Left ventricle myocardium inferior (tissue), 1 donor: ENCODE measurements at regions not wholly inside any gene's neighbourhood (a gene's known extent, or its start where the extent isn't known, plus 50 kb on each side); places are given as distances from the start of the nearest gene placed in this dataset.
"Not testable (repeated sequence)": the region's sequence is repeated elsewhere in the genome, so short reads cannot be mapped to it uniquely, and the experiment has no call there.

ENCODE experiments used
- DNase-seq: peaks from one replicate; pipeline ENCODE4 v3.0.0-alpha.2; 2020
- H3K27ac ChIP-seq: fragments of 200-600 bp; replicated peaks from 2 replicates; pipeline ENCODE4 v1.8.0; 2021
- H3K27me3 ChIP-seq: fragments of 200-600 bp; 2 replicates; pipeline ENCODE4 v1.8.0; 2021; ENCODE audit warnings: low read depth
- H3K36me3 ChIP-seq: fragments of 200-600 bp; 2 replicates; pipeline ENCODE4 v1.8.0; 2021
- H3K4me1 ChIP-seq: fragments of 200-600 bp; 2 replicates; pipeline ENCODE4 v1.8.0; 2021
- H3K4me3 ChIP-seq: fragments of 200-600 bp; 2 replicates; pipeline ENCODE4 v1.8.0; 2021; ENCODE audit warnings: mild to moderate bottlenecking, moderate library complexity
- H3K9me3 ChIP-seq: fragments of 200-600 bp; replicated peaks from 2 replicates; pipeline ENCODE4 v1.8.0; 2021
- CTCF ChIP-seq: fragments of 200-600 bp; IDR thresholded peaks from 2 replicates; pipeline ENCODE4 v1.8.0; 2021; ENCODE audit warnings: antibody characterized with exemption, mild to moderate bottlenecking, borderline replicate concordance
- intact Hi-C: fragments of 100-400 bp; cut with micrococcal nuclease; formaldehyde crosslinking; loops from one replicate; pipeline ENCODE4 v1.11.0; 2022
- donor health status: DM: no; HTN: yes; CAD: no; lungs with severe emphysema.

- Histone ChIP-seq H3K36me3 (no peaks in the 10 kb centered on the region), H3K27me3 (no peaks in the 10 kb centered on the region), H3K4me3 (no peak overlapping the region), H3K4me1 (no peaks in the 10 kb centered on the region), H3K27ac (no peak overlapping the region), H3K9me3 (peaks cover 5% of the 10 kb centered on the region)
- no peak for DNase-seq
- intact Hi-C loops: no loop called here
- no peak for TF ChIP-seq CTCF
Measured at GRCh38 chr3:173301647-173302046, 95.9 kb upstream of the NLGN1 start.

GRCh38 chr3:173289072-173289471 is 108.5 kb upstream of the NLGN1 start:
- H3K36me3 ChIP-seq: no peaks in the 10 kb centered on the region
- no peak for DNase-seq
- no peaks in the 10 kb centered on the region for H3K4me1 ChIP-seq
- no peak overlapping the region for H3K27ac ChIP-seq
- no peaks in the 10 kb centered on the region for H3K27me3 ChIP-seq
- no peak for TF ChIP-seq CTCF
- intact Hi-C loops: no loop called here
- peaks cover 21% of the 10 kb centered on the region for H3K9me3 ChIP-seq
- no peak overlapping the region for H3K4me3 ChIP-seq

- Histone ChIP-seq H3K9me3 (peaks cover 21% of the 10 kb centered on the region), H3K36me3 (no peaks in the 10 kb centered on the region), H3K27ac (no peak overlapping the region), H3K27me3 (no peaks in the 10 kb centered on the region), H3K4me3 (no peak overlapping the region), H3K4me1 (no peaks in the 10 kb centered on the region)
- intact Hi-C loops: no loop called here
- no peak for TF ChIP-seq CTCF
- no peak for DNase-seq
Measured at GRCh38 chr3:173287361-173287760, 110.2 kb upstream of the NLGN1 start.

DNA sequence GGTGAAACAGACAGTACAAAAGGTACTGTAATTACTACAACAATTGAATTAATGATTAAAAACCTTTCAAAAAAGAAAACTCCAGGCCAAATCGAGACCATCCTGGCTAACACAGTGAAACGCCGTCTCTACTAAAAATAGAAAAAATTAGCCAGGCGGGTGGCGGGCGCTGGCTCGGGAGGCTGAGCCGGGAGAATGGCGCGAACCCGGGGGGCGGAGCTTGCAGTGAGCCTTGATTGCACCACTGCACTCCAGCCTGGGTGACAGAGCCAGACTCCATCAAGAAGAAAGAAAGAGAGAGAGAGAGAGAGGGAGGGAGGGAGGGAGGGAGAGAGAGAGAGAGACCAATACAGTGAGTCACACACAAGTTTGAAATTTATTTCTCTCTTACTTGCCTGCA is 111.0 kb upstream of the NLGN1 start:
- H3K27me3 ChIP-seq, H3K4me3 ChIP-seq, intact Hi-C loops, H3K27ac ChIP-seq, H3K4me1 ChIP-seq, DNase-seq, H3K36me3 ChIP-seq: not testable (repeated sequence)
- H3K9me3 ChIP-seq: peaks cover 21% of the 10 kb centered on the region

DNA sequence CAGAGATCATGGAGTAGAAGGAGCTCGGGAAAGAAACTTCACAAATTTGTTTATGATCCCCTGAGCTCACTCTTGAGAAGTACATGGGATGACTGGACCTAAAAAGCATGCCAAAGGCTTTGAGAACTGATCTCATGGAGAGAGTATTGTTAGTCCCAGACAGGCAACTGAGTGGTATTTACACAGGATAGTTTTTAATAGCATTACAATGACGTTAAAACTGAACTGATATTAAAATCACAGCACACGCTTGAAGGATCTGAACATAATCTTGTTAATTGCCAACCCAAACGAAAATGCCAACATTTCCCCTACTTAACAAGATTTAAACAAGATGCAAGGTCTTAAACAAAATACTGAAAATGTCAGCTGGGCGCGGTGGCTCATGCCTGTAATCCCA is 113.2 kb upstream of the NLGN1 start:
- Histone ChIP-seq H3K27ac (no peak overlapping the region), H3K9me3 (peaks cover 21% of the 10 kb centered on the region), H3K36me3 (no peaks in the 10 kb centered on the region), H3K4me1 (no peaks in the 10 kb centered on the region), H3K4me3 (no peak overlapping the region), H3K27me3 (no peaks in the 10 kb centered on the region)
- no peak for DNase-seq
- intact Hi-C loops: no loop called here
- TF ChIP-seq CTCF: no peak

DNA sequence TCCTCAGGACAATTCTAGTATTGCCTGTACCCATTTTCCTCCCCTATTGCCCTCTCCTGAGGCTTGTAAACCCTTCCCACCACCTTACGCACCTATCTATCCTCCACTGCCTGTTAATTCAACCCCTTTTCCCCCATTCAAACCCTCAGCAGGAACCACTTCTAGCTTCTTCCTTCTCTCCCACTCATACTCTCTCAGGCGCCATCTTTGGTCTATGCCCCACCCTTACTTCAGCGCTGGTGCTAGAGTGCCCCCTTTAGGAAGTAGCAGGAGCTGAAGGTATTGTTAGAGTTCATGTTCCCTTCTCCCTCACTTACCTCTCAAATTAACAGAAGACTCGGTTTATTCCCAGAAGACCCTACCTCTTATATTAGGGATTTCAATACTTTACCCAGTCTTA is 121.8 kb upstream of the NLGN1 start:
- intact Hi-C loops: no loop called here
- no peaks in the 10 kb centered on the region for H3K36me3 ChIP-seq
- no peak for TF ChIP-seq CTCF
- H3K9me3 ChIP-seq: no peaks in the 10 kb centered on the region
- no peak overlapping the region for H3K27ac ChIP-seq
- H3K4me3 ChIP-seq: no peak overlapping the region
- DNase-seq: no peak
- H3K27me3 ChIP-seq: no peaks in the 10 kb centered on the region
- no peaks in the 10 kb centered on the region for H3K4me1 ChIP-seq
